Stimulated activated CD8-positive, alpha-beta memory T cell treated with anti-CD3 and anti-CD28 coated beads, Interleukin-4, amount 100 ng/mL, for 48 hours (primary cell): ENCODE measurements at regions not wholly inside any gene's neighbourhood (a gene's known extent, or its start where the extent isn't known, plus 50 kb on each side); places are given as distances from the start of the nearest gene placed in this dataset.

Source experiments
- DNase-seq: peaks from one replicate; pipeline ENCODE4 v3.0.0-alpha.2; 2020

- DNase-seq = no peak
Measured at GRCh38 chr16:6170022-6170421, 1072.4 kb upstream of the EEF2KMT start.

- DNase-seq = no peak
Measured at GRCh38 chr16:6165330-6165979, 1067.9 kb upstream of the EEF2KMT start.

GRCh38 chr16:6160871-6161270 is 1063.3 kb upstream of the EEF2KMT start:
- DNase-seq = no peak

GRCh38 chr16:6160303-6160702 is 1062.7 kb upstream of the EEF2KMT start:
- no peak for DNase-seq

GRCh38 chr16:6157806-6158205 is 1060.2 kb upstream of the EEF2KMT start:
- DNase-seq = no peak

- DNase-seq = no peak
Measured at GRCh38 chr16:6155271-6155670, 1057.7 kb upstream of the EEF2KMT start.

GRCh38 chr16:6153901-6154300 is 1056.3 kb upstream of the EEF2KMT start:
- no peak for DNase-seq

GRCh38 chr16:6149031-6149430 is 1051.4 kb upstream of the EEF2KMT start:
- no peak for DNase-seq

GRCh38 chr16:6148361-6148760 is 1050.8 kb upstream of the EEF2KMT start:
- no peak for DNase-seq

GRCh38 chr16:6146874-6147425 is 1049.4 kb upstream of the EEF2KMT start:
- DNase-seq = no peak

GRCh38 chr16:6146356-6146755 is 1048.8 kb upstream of the EEF2KMT start:
- no peak for DNase-seq

- no peak for DNase-seq
Measured at GRCh38 chr16:6144463-6144862, 1046.9 kb upstream of the EEF2KMT start.

GRCh38 chr16:6143020-6143419 is 1045.4 kb upstream of the EEF2KMT start:
- DNase-seq = no peak

- no peak for DNase-seq
Measured at GRCh38 chr16:6133009-6133557, 1035.5 kb upstream of the EEF2KMT start.

GRCh38 chr16:6132121-6132520 is 1034.5 kb upstream of the EEF2KMT start:
- no peak for DNase-seq

- no peak for DNase-seq
Measured at GRCh38 chr16:6131526-6132050, 1034.0 kb upstream of the EEF2KMT start.

- DNase-seq = no peak
Measured at GRCh38 chr16:6125483-6126259, 1028.1 kb upstream of the EEF2KMT start.

- no peak for DNase-seq
Measured at GRCh38 chr16:6124136-6124535, 1026.5 kb upstream of the EEF2KMT start.

GRCh38 chr16:6122401-6122800 is 1024.8 kb upstream of the EEF2KMT start:
- no peak for DNase-seq

- DNase-seq = no peak
Measured at GRCh38 chr16:6114691-6115090, 1017.1 kb upstream of the EEF2KMT start.

GRCh38 chr16:6113749-6114148 is 1016.2 kb upstream of the EEF2KMT start:
- DNase-seq = no peak

- DNase-seq = no peak
Measured at GRCh38 chr16:6112700-6113099, 1015.1 kb upstream of the EEF2KMT start.

GRCh38 chr16:6111390-6111789 is 1013.8 kb upstream of the EEF2KMT start:
- no peak for DNase-seq

- no peak for DNase-seq
Measured at GRCh38 chr16:6110346-6110745, 1012.8 kb upstream of the EEF2KMT start.
